Stomach (tissue), 4 donors: ENCODE measurements at regions not wholly inside any gene's neighbourhood (a gene's known extent, or its start where the extent isn't known, plus 50 kb on each side); places are given as distances from the start of the nearest gene placed in this dataset.

ENCODE experiments used
- CTCF ChIP-seq, 7 experiments: fragments of 450-650 bp in 4 of 7; fragments of 200-600 bp in 3 of 7; sonication (generic) in 3 of 7; IDR thresholded peaks; one replicate each; pipeline ENCODE4 v1.5.1; 2016 to 2019; ENCODE audit warnings: antibody characterized with exemption in 7 of 7, control low read depth in 2 of 7, mild to moderate bottlenecking in 1 of 7
- EP300 ChIP-seq: sonication (generic); formaldehyde crosslinking; IDR thresholded peaks from one replicate; pipeline ENCODE4 v1.6.1; 2017; ENCODE audit warnings: antibody characterized with exemption
- POLR2AphosphoS5 ChIP-seq, 3 donors: sonication (generic); formaldehyde crosslinking; IDR thresholded peaks; one replicate each; pipeline ENCODE4 v1.6.1; 2016; ENCODE audit warnings: antibody characterized with exemption in 3 of 3

GRCh38 chr14:89724628-89724960 lies 229.9 kb downstream of the EFCAB11 start:
- TF ChIP-seq EP300 (no peak), CTCF (IDR thresholded peaks at IDR 0.05) (no peak), POLR2AphosphoS5 (IDR thresholded peaks at IDR 0.05) (no peak)
